Neuronal stem cell (in vitro differentiated cells): ENCODE measurements at regions not wholly inside any gene's neighbourhood (a gene's known extent, or its start where the extent isn't known, plus 50 kb on each side); places are given as distances from the start of the nearest gene placed in this dataset.

Experiments
- DNase-seq: peaks from one replicate; pipeline ENCODE4 v3.0.0-alpha.2; 2013; ENCODE audit warnings: low spot score
- H2AFZ ChIP-seq: one replicate; pipeline ENCODE4 v1.6.1; 2013; ENCODE audit warnings: mild to moderate bottlenecking, low read length, inconsistent platforms
- H2AK5ac ChIP-seq: 2 replicates; pipeline ENCODE4 v1.6.1; 2013; ENCODE audit warnings: low read depth, mild to moderate bottlenecking, inconsistent platforms, low read length, moderate library complexity, mixed read lengths
- H2BK120ac ChIP-seq: 2 replicates; pipeline ENCODE4 v1.6.1; 2013; ENCODE audit warnings: low read depth, mild to moderate bottlenecking, inconsistent platforms, low read length, moderate library complexity, mixed read lengths
- H2BK12ac ChIP-seq: one replicate; pipeline ENCODE4 v1.6.1; 2013; ENCODE audit warnings: low read length, inconsistent platforms
- H2BK15ac ChIP-seq: 2 replicates; pipeline ENCODE4 v1.6.1; 2013; ENCODE audit warnings: mild to moderate bottlenecking, low read length, inconsistent platforms, mixed read lengths
- H2BK5ac ChIP-seq: one replicate; pipeline ENCODE4 v1.6.1; 2013; ENCODE audit warnings: inconsistent platforms, mild to moderate bottlenecking, low read length, moderate library complexity
- H3K14ac ChIP-seq: one replicate; pipeline ENCODE4 v1.6.1; 2013; ENCODE audit warnings: low read length, inconsistent platforms
- H3K18ac ChIP-seq: 2 replicates; pipeline ENCODE4 v1.6.1; 2013; ENCODE audit warnings: low read length, inconsistent platforms
- H3K23ac ChIP-seq: 2 replicates; pipeline ENCODE4 v1.6.1; 2013; ENCODE audit warnings: low read depth, mild to moderate bottlenecking, mixed read lengths, low read length, inconsistent platforms; ENCODE audit not compliant: poor library complexity
- H3K27ac ChIP-seq: replicated peaks from 3 replicates; pipeline ENCODE4 v1.5.1; 2013; ENCODE audit warnings: low read length, inconsistent platforms
- H3K27me3 ChIP-seq, 3 experiments: 2 replicates each; pipeline ENCODE4 v1.6.1; 2013; ENCODE audit warnings: low read length in 3 of 3, mild to moderate bottlenecking in 2 of 3, inconsistent platforms in 1 of 3, low read depth in 1 of 3, mixed read lengths in 1 of 3, moderate library complexity in 1 of 3; ENCODE audit not compliant: control insufficient read depth in 3 of 3, insufficient read depth in 3 of 3
- H3K36me3 ChIP-seq, 2 donors: replicated peaks in 1 of 2; 2 replicates each; pipeline ENCODE4 v1.6.1; 2013; ENCODE audit warnings: low read length in 2 of 2; ENCODE audit not compliant: control insufficient read depth in 2 of 2, insufficient read depth in 2 of 2
- H3K4ac ChIP-seq: 2 replicates; pipeline ENCODE4 v1.6.1; 2013; ENCODE audit warnings: inconsistent platforms, mild to moderate bottlenecking, low read length, moderate library complexity
- H3K4me1 ChIP-seq, 2 donors: 1 replicate in 1 of 2; 2 replicates in 1 of 2; pipeline ENCODE4 v1.6.1; 2013; ENCODE audit warnings: low read length in 2 of 2, low read depth in 1 of 2; ENCODE audit not compliant: control insufficient read depth in 2 of 2, insufficient read depth in 1 of 2
- H3K4me2 ChIP-seq: one replicate; pipeline ENCODE4 v1.6.1; 2013; ENCODE audit warnings: mild to moderate bottlenecking, low read length, inconsistent platforms; ENCODE audit not compliant: insufficient read depth, poor library complexity, severe bottlenecking
- H3K4me3 ChIP-seq, 2 donors: 2 replicates each; pipeline ENCODE4 v1.5.1; 2013; ENCODE audit warnings: low read length in 2 of 2, mild to moderate bottlenecking in 2 of 2, inconsistent platforms in 1 of 2, moderate library complexity in 1 of 2
- H3K79me1 ChIP-seq: one replicate; pipeline ENCODE4 v1.6.1; 2013; ENCODE audit warnings: low read depth, mild to moderate bottlenecking, inconsistent platforms, low read length, moderate library complexity
- H3K9ac ChIP-seq: one replicate; pipeline ENCODE4 v1.6.1; 2013; ENCODE audit warnings: mild to moderate bottlenecking, low read depth, low read length, inconsistent platforms; ENCODE audit not compliant: poor library complexity
- H3K9me3 ChIP-seq, 2 donors: replicated peaks in 1 of 2; 2 replicates each; pipeline versions ENCODE3 to v1.6.1; 2013; ENCODE audit warnings: low read length in 2 of 2, mild to moderate bottlenecking in 2 of 2, inconsistent platforms in 1 of 2, low read depth in 1 of 2, mixed read lengths in 1 of 2, moderate library complexity in 1 of 2; ENCODE audit not compliant: control insufficient read depth in 2 of 2, insufficient read depth in 1 of 2
- H4K8ac ChIP-seq: one replicate; pipeline ENCODE4 v1.6.1; 2013; ENCODE audit warnings: low read depth, mild to moderate bottlenecking, inconsistent platforms, low read length, moderate library complexity
- H4K91ac ChIP-seq: one replicate; pipeline ENCODE4 v1.6.1; 2013; ENCODE audit warnings: low read length, low read depth, mild to moderate bottlenecking, inconsistent platforms; ENCODE audit not compliant: poor library complexity
- WGBS, 2 donors: extraction: QIAGEN DNeasy Blood & Tissue Kit; methylation state at CpG; one replicate each; pipeline ENCODE4 v1.1.7; 2013; ENCODE audit warnings: missing lambda C conversion rate in 2 of 2, mixed read lengths in 1 of 2; ENCODE audit not compliant: insufficient read length in 2 of 2, insufficient replicate concordance in 1 of 2; ENCODE audit errors: extremely low coverage in 2 of 2; 5-methylcytosine and 5-hydroxymethylcytosine counted together

DNA sequence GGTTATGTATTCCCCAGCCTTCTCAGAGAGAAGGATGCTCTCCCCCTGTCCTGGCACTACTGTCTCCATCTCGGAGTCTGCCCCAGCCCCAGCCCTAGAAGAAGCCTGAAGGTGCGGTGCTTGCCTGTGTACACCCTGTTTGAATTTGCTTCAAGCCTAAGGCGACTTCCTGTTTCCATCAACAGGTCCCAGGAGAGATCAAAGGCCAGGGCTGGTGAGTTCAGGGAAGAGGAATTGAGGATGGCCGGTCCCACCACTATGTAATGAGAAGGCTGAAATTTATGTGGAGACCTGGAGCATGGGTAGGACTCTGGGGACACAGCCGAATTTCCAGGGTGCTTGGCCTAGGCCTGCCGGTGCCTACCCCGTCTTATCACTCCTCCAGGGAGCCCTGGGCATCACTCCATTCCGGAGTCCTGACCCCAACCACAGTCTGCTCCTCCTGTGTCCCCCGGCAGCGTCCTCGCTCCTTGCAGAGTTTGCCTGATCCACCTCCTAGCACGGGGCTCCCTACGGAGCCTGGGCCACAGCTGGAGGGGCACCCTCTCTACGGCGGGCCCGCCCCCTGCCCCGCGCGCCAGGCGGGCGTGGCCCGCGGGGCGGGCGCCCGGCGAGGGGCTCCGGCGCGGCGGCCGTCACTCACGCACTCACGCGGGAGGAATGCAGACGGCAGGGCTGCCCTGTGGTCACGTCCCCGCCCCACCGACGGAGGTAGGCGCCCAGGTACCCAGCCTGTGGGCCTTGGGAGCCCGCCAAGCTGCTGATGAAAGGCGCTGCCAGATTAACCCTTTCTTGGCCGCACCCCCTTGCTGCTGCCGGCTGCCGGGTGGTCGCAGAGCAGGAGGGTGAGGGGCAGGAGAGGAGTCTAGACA, 53.8 kb upstream of the TAC4 start:
- H2AFZ ChIP-seq: no peak overlapping the region
- H3K18ac ChIP-seq: peak overlapping the region; percentile 93
- H3K9me3 ChIP-seq: no peaks in the 10 kb centered on the region
- H2BK15ac ChIP-seq: peak overlapping the region; percentile 42
- H3K27me3 ChIP-seq: peaks cover 11 to 92% (median 40%) of the 10 kb centered on the region in 3 experiments
- H3K14ac ChIP-seq: no peak overlapping the region
- peak overlapping the region in 1 of 2 donors; percentile 72 for H3K4me3 ChIP-seq
- H2BK5ac ChIP-seq: no peak overlapping the region
- no peaks in the 10 kb centered on the region for H3K79me1 ChIP-seq
- H3K4me1 ChIP-seq: peaks cover 0 to 16% of the 10 kb centered on the region in 2 donors
- no peak overlapping the region for H2BK12ac ChIP-seq
- peak overlapping the region; percentile 52 for H3K23ac ChIP-seq
- peak overlapping the region; percentile 49 for H2BK120ac ChIP-seq
- WGBS, 2 donors: no CpG with 5 or more reads among the region's 47 CpGs
- H3K27ac ChIP-seq: no peak overlapping the region
- H2AK5ac ChIP-seq: peak overlapping the region; percentile 97
- H3K4me2 ChIP-seq: peak overlapping the region; percentile 79
- no peak overlapping the region for H3K4ac ChIP-seq
- H4K91ac ChIP-seq: no peak overlapping the region
- H3K9ac ChIP-seq: no peak overlapping the region
- H4K8ac ChIP-seq: no peak overlapping the region
- DNase-seq: no peak
- no peaks in the 10 kb centered on the region for H3K36me3 ChIP-seq

- Histone ChIP-seq H3K4me1 (peaks cover 0 to 20% of the 10 kb centered on the region in 2 donors), H3K36me3 (no peaks in the 10 kb centered on the region), H2AFZ (no peak overlapping the region), H3K23ac (peak overlapping the region; percentile 39), H3K14ac (no peak overlapping the region), H3K9ac (no peak overlapping the region), H4K8ac (no peak overlapping the region), H3K4me2 (no peak overlapping the region), H3K27me3 (peaks cover 11 to 96% (median 55%) of the 10 kb centered on the region in 3 experiments), H4K91ac (no peak overlapping the region), H3K4ac (no peak overlapping the region), H2BK120ac (no peak overlapping the region), H3K18ac (peak overlapping the region; percentile 39), H2BK12ac (no peak overlapping the region), H2BK15ac (no peak overlapping the region), H3K9me3 (no peaks in the 10 kb centered on the region), H3K27ac (no peak overlapping the region), H2AK5ac (peak overlapping the region; percentile 38), H3K79me1 (no peaks in the 10 kb centered on the region), H2BK5ac (no peak overlapping the region), H3K4me3 (no peak overlapping the region)
- WGBS, 2 donors: no CpG with 5 or more reads among the region's 5 CpGs
- no peak for DNase-seq
These were observed 55.7 kb upstream of the TAC4 start for GRCh38 chr17:49903523-49903922.

DNA sequence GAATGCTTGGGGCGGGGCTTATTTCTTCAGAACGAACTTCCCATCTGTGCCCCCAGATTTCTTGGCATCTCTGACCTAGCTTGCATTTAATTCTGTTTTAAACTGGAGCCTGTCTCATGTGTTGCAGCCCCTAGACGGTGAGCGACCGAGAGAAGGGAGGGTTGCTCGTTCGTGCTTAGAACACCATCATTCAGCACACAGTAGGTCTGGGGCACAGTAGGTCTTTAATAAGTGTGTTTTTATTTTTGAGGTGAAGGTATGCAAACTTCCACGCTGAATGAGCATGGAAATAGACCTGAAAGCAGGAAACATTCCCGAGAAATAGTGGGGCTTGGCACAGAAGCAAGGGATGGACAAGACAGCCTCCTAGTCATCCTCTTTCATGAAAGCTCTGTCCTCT, 57.0 kb upstream of the TAC4 start:
- Histone ChIP-seq H3K23ac (no peak overlapping the region), H3K18ac (no peak overlapping the region), H3K4me1 (peaks cover 0 to 21% of the 10 kb centered on the region in 2 donors), H2AFZ (no peak overlapping the region), H3K79me1 (peaks cover under 1% of the 10 kb centered on the region), H3K4ac (no peak overlapping the region), H3K14ac (no peak overlapping the region), H2BK120ac (no peak overlapping the region), H3K36me3 (no peaks in the 10 kb centered on the region), H3K9me3 (peaks cover 0 to under 1% of the 10 kb centered on the region in 2 donors), H3K27ac (no peak overlapping the region), H4K91ac (no peak overlapping the region), H2BK5ac (no peak overlapping the region), H4K8ac (no peak overlapping the region), H3K27me3 (peaks cover 12 to 96% (median 68%) of the 10 kb centered on the region in 3 experiments), H2AK5ac (no peak overlapping the region), H2BK12ac (no peak overlapping the region), H2BK15ac (no peak overlapping the region), H3K9ac (no peak overlapping the region), H3K4me2 (no peak overlapping the region), H3K4me3 (no peak overlapping the region)
- no peak for DNase-seq
- WGBS, 2 donors: no CpG with 5 or more reads among the region's 9 CpGs

DNA sequence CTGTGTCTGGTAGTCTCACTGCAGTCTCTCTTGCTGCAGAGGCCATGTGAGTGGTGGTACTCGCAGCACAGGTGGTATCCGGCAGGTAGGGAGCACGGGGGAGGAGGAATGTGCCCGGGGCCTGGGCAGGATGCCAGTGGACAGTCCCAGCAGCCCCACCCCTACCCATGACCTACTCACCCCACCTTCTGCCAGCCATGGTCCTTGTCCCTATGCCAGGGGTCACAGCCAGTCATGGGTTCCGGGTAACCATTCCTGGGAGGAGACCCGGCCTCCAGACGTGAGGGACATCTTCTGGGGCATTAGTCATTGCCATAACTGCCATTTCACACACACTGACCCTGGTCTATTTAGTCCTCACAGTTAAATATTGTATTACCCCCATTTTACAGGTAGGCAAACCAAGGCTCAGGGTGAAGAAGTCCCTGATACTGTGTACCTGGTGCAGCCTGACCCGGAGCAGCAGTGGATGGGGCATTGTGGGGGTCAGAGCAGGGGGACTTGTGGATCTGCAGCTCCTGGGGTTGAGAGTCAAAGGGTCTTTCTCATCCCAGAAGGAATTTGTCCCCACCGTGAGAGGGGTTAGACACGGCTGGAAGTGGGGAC, 58.8 kb upstream of the TAC4 start:
- Histone ChIP-seq H3K27ac (no peak overlapping the region), H3K4me3 (peak overlapping the region in 1 of 2 donors; percentile 56), H2AK5ac (peak overlapping the region; percentile 85), H2AFZ (no peak overlapping the region), H4K91ac (no peak overlapping the region), H3K79me1 (peaks cover 2% of the 10 kb centered on the region), H3K9me3 (peaks cover 0 to 2% of the 10 kb centered on the region in 2 donors), H3K4me2 (no peak overlapping the region), H4K8ac (no peak overlapping the region), H2BK120ac (no peak overlapping the region), H3K4me1 (peaks cover 3 to 29% of the 10 kb centered on the region in 2 donors), H3K27me3 (peaks cover 11 to 96% (median 78%) of the 10 kb centered on the region in 3 experiments), H3K4ac (no peak overlapping the region), H3K18ac (peak overlapping the region; percentile 78), H3K36me3 (no peaks in the 10 kb centered on the region), H2BK15ac (peak overlapping the region; percentile 63), H2BK12ac (peak overlapping the region; percentile 6), H3K14ac (no peak overlapping the region), H2BK5ac (no peak overlapping the region), H3K9ac (no peak overlapping the region), H3K23ac (no peak overlapping the region)
- DNase-seq: no peak
- no CpG with 5 or more reads among the region's 10 CpGs for WGBS, 2 donors
